HG02970 (cell line): ENCODE measurements at regions not wholly inside any gene's neighbourhood (a gene's known extent, or its start where the extent isn't known, plus 50 kb on each side); places are given as distances from the start of the nearest gene placed in this dataset.
A peak's percentile ranks its signal among the peaks of the same experiment; 100 is the strongest.
"Not testable (repeated sequence)": the region's sequence is repeated elsewhere in the genome, so short reads cannot be mapped to it uniquely, and the experiment has no call there.

Experiments used
- ATAC-seq: cut with Tn5 transposase; IDR thresholded peaks from one replicate; pipeline ENCODE4 v1.9.1; 2021; ENCODE audit warnings: mild to moderate bottlenecking, moderate library complexity, moderate number of reproducible peaks; ENCODE audit not compliant: unreplicated experiment, low FRiP score

- ATAC-seq: not testable (repeated sequence)
Measured at GRCh38 chr2:192524642-192525251, 330.0 kb upstream of the TMEFF2 start.

GRCh38 chr2:192524214-192524613, 329.5 kb upstream of the TMEFF2 start:
- ATAC-seq: not testable (repeated sequence)

- ATAC-seq: no peak
Measured at GRCh38 chr2:192515937-192516336, 321.2 kb upstream of the TMEFF2 start.

DNA sequence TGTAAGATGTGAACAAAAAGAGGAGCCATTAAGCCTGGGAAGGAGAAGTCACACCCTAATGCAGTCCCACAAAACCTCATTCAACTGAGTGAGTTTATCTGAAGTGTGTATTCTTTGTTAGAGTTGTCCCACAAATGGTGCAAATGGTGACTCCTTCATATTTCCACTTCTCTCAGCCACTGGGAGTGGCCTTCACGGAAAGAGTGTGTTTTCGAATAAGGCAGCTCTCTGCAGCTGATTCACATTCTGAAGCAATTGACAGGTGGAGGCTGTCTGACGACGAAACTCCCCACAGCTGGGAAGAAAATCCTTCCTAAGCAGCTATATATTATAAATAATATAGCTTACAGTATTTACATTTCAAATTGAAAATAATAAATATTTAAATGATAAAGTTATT, 318.8 kb upstream of the TMEFF2 start:
- no peak for ATAC-seq

GRCh38 chr2:192507836-192508450, 313.2 kb upstream of the TMEFF2 start:
- ATAC-seq: not testable (repeated sequence)

GRCh38 chr2:192500550-192501200, 305.9 kb upstream of the TMEFF2 start:
- ATAC-seq: peak; percentile 60

DNA sequence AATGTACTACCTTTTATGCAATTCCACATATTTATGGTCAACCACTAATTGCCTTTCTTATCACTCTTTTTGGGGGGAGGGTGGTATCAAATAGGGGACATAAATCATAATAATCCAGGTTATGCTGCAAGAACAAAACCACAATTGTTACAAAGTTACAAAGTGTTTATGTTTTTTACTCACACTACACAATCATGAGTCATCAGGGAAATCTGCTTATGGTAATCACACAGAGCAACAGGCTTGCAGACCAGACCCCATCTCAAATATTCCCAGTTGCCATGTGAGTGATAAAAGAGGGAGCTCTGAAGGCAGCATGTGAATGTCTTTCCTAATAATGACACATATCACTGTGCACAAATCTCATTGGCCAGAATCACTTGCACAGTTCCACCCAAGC, 304.7 kb upstream of the TMEFF2 start:
- no peak for ATAC-seq

- ATAC-seq: no peak
Measured at GRCh38 chr2:192498747-192499146, 304.0 kb upstream of the TMEFF2 start.

GRCh38 chr2:192488158-192488557, 293.4 kb upstream of the TMEFF2 start:
- ATAC-seq: not testable (repeated sequence)

GRCh38 chr2:192487636-192488035, 292.9 kb upstream of the TMEFF2 start:
- ATAC-seq: no peak

DNA sequence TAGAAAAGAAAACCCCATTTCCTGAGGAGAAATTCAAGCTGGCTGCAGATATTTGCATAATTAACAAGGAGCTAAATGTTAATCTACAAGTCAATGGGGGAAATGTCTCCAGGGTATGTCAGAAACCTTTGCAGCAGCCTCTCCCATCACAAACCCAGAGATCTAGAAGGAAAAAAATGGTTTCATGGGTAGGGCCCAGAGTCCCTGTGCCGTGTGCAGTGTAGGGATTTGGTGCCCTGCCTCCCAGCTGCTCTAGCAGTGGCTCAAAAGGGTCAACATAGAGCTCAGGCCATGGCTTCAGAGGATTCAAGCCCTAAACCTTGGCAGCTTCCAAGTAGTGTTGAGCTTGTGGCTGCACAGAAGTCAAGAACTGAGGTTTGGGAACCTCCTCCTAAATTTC, 290.2 kb upstream of the TMEFF2 start:
- ATAC-seq: no peak

DNA sequence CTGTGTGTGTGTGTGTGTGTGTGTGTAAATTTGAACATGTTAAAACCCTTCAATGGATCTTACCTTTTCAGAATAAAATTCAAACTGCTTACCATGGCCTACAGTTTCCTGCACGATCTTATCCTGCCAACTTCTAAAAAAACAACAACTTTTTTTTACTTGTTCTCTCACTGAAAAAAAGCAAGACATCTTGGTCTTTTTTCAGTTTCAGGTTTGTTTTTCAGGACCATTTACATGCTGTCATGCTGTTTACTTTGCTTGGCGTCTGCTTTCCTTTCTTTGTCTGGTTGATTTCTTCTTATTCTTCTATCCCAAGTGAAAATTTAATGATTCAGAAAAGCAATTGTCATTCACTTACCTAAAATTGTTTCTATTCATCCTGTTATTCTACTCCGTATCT, 286.3 kb upstream of the TMEFF2 start:
- ATAC-seq: no peak

DNA sequence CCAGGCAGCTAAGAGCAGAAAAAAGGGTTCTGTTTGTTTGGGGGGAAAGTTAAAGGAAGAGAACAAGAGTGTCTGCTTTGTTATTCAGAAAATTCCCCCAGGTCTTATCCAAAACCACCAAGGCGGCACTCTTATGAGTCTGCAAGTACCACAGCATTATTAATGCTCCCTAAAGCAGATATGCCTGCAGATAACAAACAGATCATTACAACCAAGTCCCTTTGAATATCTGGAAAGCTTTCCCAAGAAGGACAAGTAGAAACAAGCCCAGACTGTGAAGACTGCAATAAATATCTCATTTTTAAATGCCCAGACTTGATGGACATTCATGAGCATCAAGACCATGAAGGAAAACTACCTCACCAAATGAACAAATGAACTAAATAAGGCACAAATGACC, 278.6 kb upstream of the TMEFF2 start:
- no peak for ATAC-seq

- ATAC-seq: no peak
Measured at GRCh38 chr2:192471982-192472381, 277.2 kb upstream of the TMEFF2 start.

DNA sequence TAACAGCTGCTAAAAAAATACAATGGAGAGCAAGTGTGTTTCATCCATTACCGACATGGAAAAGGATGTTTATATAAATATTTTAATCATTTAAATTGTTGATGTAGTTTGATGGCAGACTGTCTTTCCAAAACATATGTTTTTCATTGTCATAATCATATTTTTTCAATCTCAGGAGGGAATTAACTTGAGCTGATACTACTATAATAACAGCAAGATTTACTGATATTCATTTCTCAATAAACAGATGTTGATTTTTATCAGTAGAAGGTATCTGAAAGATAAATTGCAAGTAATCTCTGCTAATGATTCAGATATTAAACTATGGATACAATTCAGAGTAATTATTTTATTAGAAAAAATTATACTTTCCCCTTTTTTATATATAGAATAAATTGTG, 274.9 kb upstream of the TMEFF2 start:
- ATAC-seq: no peak

- no peak for ATAC-seq
Measured at GRCh38 chr2:192467953-192468660, 273.4 kb upstream of the TMEFF2 start.

GRCh38 chr2:192465141-192465540, 270.4 kb upstream of the TMEFF2 start:
- ATAC-seq: no peak

- no peak for ATAC-seq
Measured at GRCh38 chr2:192459422-192459821, 264.7 kb upstream of the TMEFF2 start.

- no peak for ATAC-seq
Measured at GRCh38 chr2:192448881-192449280, 254.1 kb upstream of the TMEFF2 start.

DNA sequence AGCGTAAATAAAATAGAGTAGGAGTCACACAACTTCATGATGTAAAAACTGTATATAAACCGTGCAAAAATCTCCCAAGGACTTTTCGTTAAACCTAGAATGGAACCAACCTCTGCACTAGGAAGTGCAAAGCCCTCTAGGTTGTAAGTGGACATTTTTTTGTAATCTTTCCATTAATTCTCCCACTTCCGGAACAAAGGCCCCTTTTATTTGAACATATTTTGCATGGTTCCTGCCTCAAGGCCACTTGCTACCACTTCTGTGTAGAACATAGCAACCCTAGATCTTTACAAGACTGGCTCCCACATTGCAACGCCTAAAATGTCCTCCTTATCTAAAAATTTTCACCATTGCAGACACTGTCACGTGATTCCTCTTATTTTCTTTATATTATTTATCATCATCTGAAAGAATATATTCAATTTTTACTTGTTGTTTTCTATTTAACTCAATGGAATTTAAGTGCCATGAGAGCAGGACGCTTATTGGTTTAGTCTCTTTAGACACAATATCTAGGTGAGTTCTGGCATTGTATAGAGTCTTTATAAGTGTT, 249.6 kb upstream of the TMEFF2 start:
- no peak for ATAC-seq

DNA sequence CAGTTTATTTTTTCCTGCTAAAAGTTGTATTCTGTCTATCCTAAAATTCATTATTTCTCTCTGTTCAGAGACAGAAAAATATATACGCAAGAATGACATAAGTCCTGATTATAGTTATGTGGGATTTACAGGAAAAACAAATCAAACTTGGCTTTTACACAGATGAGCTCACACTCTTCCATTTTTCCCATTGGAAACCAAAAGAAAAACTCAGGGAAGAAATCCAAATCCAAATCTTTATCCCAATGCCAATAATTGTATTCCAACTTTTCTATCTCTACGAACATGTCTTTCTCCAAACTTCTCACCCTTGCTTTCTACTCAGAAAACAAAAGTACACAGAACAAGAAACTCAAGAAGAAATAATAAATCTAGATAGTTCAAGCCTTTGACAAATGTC, 249.1 kb upstream of the TMEFF2 start:
- ATAC-seq: no peak
